Endothelial cell of umbilical vein (primary cell): ENCODE measurements at regions not wholly inside any gene's neighbourhood (a gene's known extent, or its start where the extent isn't known, plus 50 kb on each side); places are given as distances from the start of the nearest gene placed in this dataset.

Source experiments
- BruUV-seq: library from RNA; stranded (reverse); fragments of 400-500 nt; replicated peaks from 2 replicates; lab custom pipeline; 2021; lab: Mats Ljungman, UMichigan
- CTCF ChIA-PET: fragments of 300-600, 350-600 bp; sonication (Branson Sonifier 250); formaldehyde crosslinking; loops from one replicate; lab custom pipeline; 2021; ENCODE audit warnings: antibody characterized with exemption, inconsistent platforms; lab: Charles Lee
- POLR2A ChIA-PET: fragments of 300-600, 350-600 bp; sonication (Branson Sonifier 250); formaldehyde crosslinking; loops from one replicate; lab custom pipeline; 2021; ENCODE audit warnings: antibody characterized with exemption, inconsistent platforms; lab: Charles Lee
- DNase-seq: peaks from one replicate; pipeline ENCODE4 v3.0.0-alpha.2; 2011; ENCODE audit warnings: low read depth, low spot score
- FAIRE-seq: peaks from 2 replicates; lab custom pipeline; 2011; peaks lifted over from hg19 to GRCh38; lab: Jason Lieb, UNC
- H2AFZ ChIP-seq: 2 replicates; pipeline ENCODE4 v1.6.0; 2012; ENCODE audit warnings: low read depth, low read length, control low read depth, inconsistent platforms
- H3K27ac ChIP-seq: 2 replicates; pipeline ENCODE4 v1.5.1; 2011; ENCODE audit warnings: low read depth, mild to moderate bottlenecking, control low read depth, low read length, moderate library complexity; ENCODE audit not compliant: insufficient read depth
- H3K27me3 ChIP-seq, 2 experiments: 2 replicates each; pipeline versions ENCODE4 v1.6.0 to v1.6.1; 2011; ENCODE audit warnings: low read length in 2 of 2, mixed read lengths in 1 of 2; ENCODE audit not compliant: control insufficient read depth in 2 of 2, insufficient read depth in 2 of 2
- H3K36me3 ChIP-seq, 2 experiments: 2 replicates in 1 of 2; 3 replicates in 1 of 2; pipeline ENCODE4 v1.5.1; 2011; ENCODE audit warnings: low read length in 2 of 2, mild to moderate bottlenecking in 1 of 2, moderate library complexity in 1 of 2; ENCODE audit not compliant: control insufficient read depth in 2 of 2, insufficient read depth in 2 of 2; ENCODE audit errors: extremely low read depth in 1 of 2
- H3K4me1 ChIP-seq: 3 replicates; pipeline ENCODE4 v1.5.1; 2011; ENCODE audit warnings: mild to moderate bottlenecking, low read length; ENCODE audit not compliant: control insufficient read depth, insufficient read depth; ENCODE audit errors: extremely low read depth
- H3K4me2 ChIP-seq: 2 replicates; pipeline ENCODE4 v1.6.1; 2011; ENCODE audit warnings: low read length, control low read depth, mixed read lengths; ENCODE audit not compliant: insufficient read depth
- H3K4me3 ChIP-seq, 3 experiments: fragments of 200-600 bp in 1 of 3; sonication (generic), shearing (Covaris generic) in 1 of 3; replicated peaks in 1 of 3; 2 replicates each; pipeline ENCODE4 v1.5.1; 2011 to 2016; ENCODE audit warnings: control low read depth in 3 of 3, low read length in 3 of 3, mild to moderate bottlenecking in 2 of 3, inconsistent platforms in 1 of 3, low read depth in 1 of 3, moderate library complexity in 1 of 3; ENCODE audit not compliant: insufficient read depth in 1 of 3
- H3K79me2 ChIP-seq: 2 replicates; pipeline ENCODE4 v1.6.0; 2012; ENCODE audit warnings: low read length, inconsistent platforms; ENCODE audit not compliant: control insufficient read depth, insufficient read depth
- H3K9ac ChIP-seq: replicated peaks from 2 replicates; pipeline ENCODE3; 2011; ENCODE audit warnings: low read length, control low read depth; ENCODE audit not compliant: insufficient read depth; ENCODE audit errors: extremely low read depth
- H3K9me1 ChIP-seq: replicated peaks from 3 replicates; pipeline ENCODE4 v1.6.0; 2011; ENCODE audit warnings: mild to moderate bottlenecking, low read length; ENCODE audit not compliant: control insufficient read depth, insufficient read depth; ENCODE audit errors: extremely low read depth
- H3K9me3 ChIP-seq: replicated peaks from 2 replicates; pipeline ENCODE4 v1.5.1; 2012; ENCODE audit warnings: low read length, inconsistent platforms; ENCODE audit not compliant: control insufficient read depth, insufficient read depth
- H4K20me1 ChIP-seq: replicated peaks from 2 replicates; pipeline ENCODE3; 2011; ENCODE audit warnings: mild to moderate bottlenecking, low read length; ENCODE audit not compliant: control insufficient read depth, insufficient read depth; ENCODE audit errors: extremely low read depth
- EZH2 ChIP-seq: IDR thresholded peaks from 2 replicates; pipeline ENCODE4 v1.6.1; 2012; ENCODE audit warnings: borderline replicate concordance, low read depth, mild to moderate bottlenecking, moderate library complexity, low read length, inconsistent platforms; ENCODE audit not compliant: severe bottlenecking
- FOS ChIP-seq: IDR thresholded peaks from 2 replicates; pipeline ENCODE4 v1.6.1; 2011; ENCODE audit warnings: mild to moderate bottlenecking, low read length, moderate library complexity, borderline replicate concordance; ENCODE audit not compliant: insufficient read depth
- GATA2 ChIP-seq: IDR thresholded peaks from 2 replicates; pipeline ENCODE4 v1.7.0; 2011; ENCODE audit warnings: low read depth, mild to moderate bottlenecking, moderate library complexity, mixed read lengths, low read length; ENCODE audit not compliant: insufficient read length, insufficient read depth
- JUN ChIP-seq: IDR thresholded peaks from 2 replicates; pipeline ENCODE4 v1.6.1; 2011; ENCODE audit warnings: borderline replicate concordance, low read depth; ENCODE audit not compliant: insufficient read length, insufficient read depth
- MYC ChIP-seq: IDR thresholded peaks from one replicate; pipeline ENCODE4 v1.6.1; 2011; ENCODE audit warnings: mild to moderate bottlenecking, low read depth, low read length
- POLR2A ChIP-seq: IDR thresholded peaks from 2 replicates; pipeline ENCODE4 v1.6.1; 2012; ENCODE audit warnings: low read depth, mild to moderate bottlenecking, control low read depth, low read length
- POLR2AphosphoS5 ChIP-seq: IDR thresholded peaks from 2 replicates; pipeline ENCODE4 v1.6.1; 2012; ENCODE audit warnings: low read depth, mild to moderate bottlenecking, control low read depth, low read length, moderate library complexity; ENCODE audit not compliant: insufficient read depth
- dilution Hi-C: fragments of 300-500 bp; cut with MboI; formaldehyde crosslinking; loops from one replicate; pipeline ENCODE4 v1.15.0; 2019; ENCODE audit warnings: low sequenced_read_pairs; ENCODE audit not compliant: extremely low pct_ligation_motif_present
- intact Hi-C: fragments of 100-400 bp; cut with micrococcal nuclease; formaldehyde crosslinking; loops from one replicate; pipeline ENCODE4 v1.10.0; 2022
- TF ChIP-seq, protein P1 (sequence below), 2 donors: IDR thresholded peaks; 1 replicate in 1 of 2; 2 replicates in 1 of 2; pipeline ENCODE4 v1.5.1; 2011; ENCODE audit warnings: low read length in 2 of 2, mild to moderate bottlenecking in 2 of 2, moderate library complexity in 2 of 2, control low read depth in 1 of 2, inconsistent platforms in 1 of 2, low read depth in 1 of 2; ENCODE audit not compliant: insufficient read depth in 1 of 2; ENCODE audit errors: extremely low read depth in 1 of 2
- TF ChIP-seq, protein P2 (sequence below): IDR thresholded peaks from 2 replicates; pipeline ENCODE4 v1.6.1; 2011; ENCODE audit not compliant: insufficient read depth, insufficient read length

DNA sequence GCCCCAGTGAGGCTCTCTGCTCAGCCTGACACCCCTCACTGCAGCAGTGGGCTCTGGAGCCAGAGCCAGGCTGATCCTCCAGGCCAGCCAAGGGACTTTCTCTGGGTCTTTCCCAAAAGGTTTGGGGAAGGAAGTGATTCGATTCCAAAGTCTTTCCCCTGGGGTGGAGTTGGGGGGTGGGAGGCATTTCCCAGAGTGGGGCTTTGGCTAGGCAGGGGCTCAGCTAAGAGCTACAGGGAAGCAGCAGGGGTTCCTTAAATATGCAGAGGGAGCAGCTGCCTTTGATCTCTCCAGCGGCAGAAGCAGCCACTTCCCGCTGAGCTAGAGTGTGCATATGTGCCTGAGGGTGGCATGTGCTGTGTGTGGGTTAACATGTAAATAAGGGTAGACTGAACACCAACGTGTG, 192.9 kb downstream of the INSC start:
- no peak for DNase-seq
- intact Hi-C loops: no loop called here
- Histone ChIP-seq H3K9me3 (no peaks in the 10 kb centered on the region), H3K27ac (no peak overlapping the region), H2AFZ (no peak overlapping the region), H3K4me3 (no peak overlapping the region), H3K4me2 (no peak overlapping the region), H3K9ac (no peak overlapping the region), H3K4me1 (no peaks in the 10 kb centered on the region), H3K27me3 (no peaks in the 10 kb centered on the region), H3K9me1 (no peaks in the 10 kb centered on the region), H4K20me1 (no peaks in the 10 kb centered on the region), H3K36me3 (no peaks in the 10 kb centered on the region), H3K79me2 (no peaks in the 10 kb centered on the region)
- dilution Hi-C loops: no loop called here
- no TSS peak for BruUV-seq
- TF ChIP-seq, protein P1, sequence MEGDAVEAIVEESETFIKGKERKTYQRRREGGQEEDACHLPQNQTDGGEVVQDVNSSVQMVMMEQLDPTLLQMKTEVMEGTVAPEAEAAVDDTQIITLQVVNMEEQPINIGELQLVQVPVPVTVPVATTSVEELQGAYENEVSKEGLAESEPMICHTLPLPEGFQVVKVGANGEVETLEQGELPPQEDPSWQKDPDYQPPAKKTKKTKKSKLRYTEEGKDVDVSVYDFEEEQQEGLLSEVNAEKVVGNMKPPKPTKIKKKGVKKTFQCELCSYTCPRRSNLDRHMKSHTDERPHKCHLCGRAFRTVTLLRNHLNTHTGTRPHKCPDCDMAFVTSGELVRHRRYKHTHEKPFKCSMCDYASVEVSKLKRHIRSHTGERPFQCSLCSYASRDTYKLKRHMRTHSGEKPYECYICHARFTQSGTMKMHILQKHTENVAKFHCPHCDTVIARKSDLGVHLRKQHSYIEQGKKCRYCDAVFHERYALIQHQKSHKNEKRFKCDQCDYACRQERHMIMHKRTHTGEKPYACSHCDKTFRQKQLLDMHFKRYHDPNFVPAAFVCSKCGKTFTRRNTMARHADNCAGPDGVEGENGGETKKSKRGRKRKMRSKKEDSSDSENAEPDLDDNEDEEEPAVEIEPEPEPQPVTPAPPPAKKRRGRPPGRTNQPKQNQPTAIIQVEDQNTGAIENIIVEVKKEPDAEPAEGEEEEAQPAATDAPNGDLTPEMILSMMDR (IDR thresholded peaks at IDR 0.05; ENCODE audit: extremely low read depth in 1 of 2, insufficient read depth in 1 of 2, low read depth in 1 of 2, low read length in 2 of 2): no peak
- no peak for FAIRE-seq
- POLR2A ChIA-PET: no interaction called here
- CTCF ChIA-PET: no interaction called here

DNA sequence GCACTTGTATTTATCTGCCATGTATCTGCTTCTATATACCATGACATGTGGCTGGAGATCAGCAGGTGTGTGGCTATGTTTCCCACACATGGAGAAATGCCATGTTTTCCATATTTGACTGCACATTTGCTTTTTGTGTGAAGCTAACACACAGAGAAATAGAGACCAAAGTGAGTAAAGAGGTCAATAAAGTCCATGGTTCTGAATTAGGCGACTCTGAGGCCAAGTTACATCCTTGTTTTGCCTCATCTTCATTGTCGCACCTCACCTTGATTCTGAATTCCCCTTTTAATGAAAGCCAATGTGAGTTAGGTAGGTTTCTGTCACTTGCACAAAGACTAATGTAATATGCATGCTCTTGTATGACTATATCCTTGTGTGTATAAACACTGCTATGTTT, 194.1 kb downstream of the INSC start:
- Histone ChIP-seq H3K9me3 (no peaks in the 10 kb centered on the region), H3K4me3 (no peak overlapping the region), H3K4me2 (no peak overlapping the region), H3K79me2 (no peaks in the 10 kb centered on the region), H3K36me3 (no peaks in the 10 kb centered on the region), H3K4me1 (no peaks in the 10 kb centered on the region), H3K9me1 (no peaks in the 10 kb centered on the region), H3K9ac (no peak overlapping the region), H4K20me1 (no peaks in the 10 kb centered on the region), H3K27me3 (no peaks in the 10 kb centered on the region), H2AFZ (no peak overlapping the region), H3K27ac (no peak overlapping the region)
- no peak for FAIRE-seq
- ChIA-PET POLR2A (no interaction called here), CTCF (no interaction called here)
- TF ChIP-seq FOS (no peak), MYC (no peak), JUN (no peak), POLR2A (no peak), EZH2 (no peak), GATA2 (no peak), POLR2AphosphoS5 (no peak)
- TF ChIP-seq, protein P2, sequence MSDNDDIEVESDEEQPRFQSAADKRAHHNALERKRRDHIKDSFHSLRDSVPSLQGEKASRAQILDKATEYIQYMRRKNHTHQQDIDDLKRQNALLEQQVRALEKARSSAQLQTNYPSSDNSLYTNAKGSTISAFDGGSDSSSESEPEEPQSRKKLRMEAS: no peak
- TF ChIP-seq, protein P1 (IDR thresholded peaks at IDR 0.05; ENCODE audit: extremely low read depth in 1 of 2, insufficient read depth in 1 of 2, low read depth in 1 of 2, low read length in 2 of 2): no peak
- no peak for DNase-seq
- BruUV-seq: no TSS peak
- intact Hi-C loops (no loop called here), dilution Hi-C loops (no loop called here)
